SK-N-SH treated with all-trans-retinoic acid at 6 μM for 48 hours (cell line): ENCODE measurements at regions not wholly inside any gene's neighbourhood (a gene's known extent, or its start where the extent isn't known, plus 50 kb on each side); places are given as distances from the start of the nearest gene placed in this dataset.

Source experiments
- ATAC-seq: fragments of 200-7000 bp; cut with Tn5 transposase; 3 replicates; pipeline ENCODE4 v1.9.1; 2020; ENCODE audit warnings: mild to moderate bottlenecking, moderate library complexity
- ARNTL ChIP-seq: fragments of 450-650 bp; formaldehyde crosslinking; IDR thresholded peaks from 2 replicates; pipeline ENCODE4 v1.5.0; 2020; ENCODE audit warnings: low read depth, mild to moderate bottlenecking, moderate library complexity, borderline replicate concordance
- BACH2 ChIP-seq: fragments of 250-450 bp; sonication (Bioruptor Pico); IDR thresholded peaks from 2 replicates; pipeline ENCODE4 v1.9.0; 2021; ENCODE audit warnings: mild to moderate bottlenecking, borderline replicate concordance
- CSDC2 ChIP-seq: fragments of 250-450 bp; sonication (Bioruptor Pico); IDR thresholded peaks from 2 replicates; pipeline ENCODE4 v1.5.0; 2020; ENCODE audit warnings: mild to moderate bottlenecking, moderate library complexity
- ESRRG ChIP-seq: fragments of 250-450 bp; sonication (Bioruptor Pico); IDR thresholded peaks from 2 replicates; pipeline ENCODE4 v1.6.1; 2021; ENCODE audit warnings: mild to moderate bottlenecking
- GLIS3 ChIP-seq: fragments of 250-450 bp; sonication (Bioruptor Pico); IDR thresholded peaks from 2 replicates; pipeline ENCODE4 v1.5.0; 2020; ENCODE audit warnings: mild to moderate bottlenecking, moderate library complexity
- ISL1 ChIP-seq: fragments of 250-450 bp; sonication (Bioruptor Pico); IDR thresholded peaks from 2 replicates; pipeline ENCODE4 v2.1.2; 2022; ENCODE audit warnings: mild to moderate bottlenecking, moderate library complexity
- OSR1 ChIP-seq: fragments of 250-450 bp; sonication (Bioruptor Pico); IDR thresholded peaks from 2 replicates; pipeline ENCODE4 v1.8.0; 2022; ENCODE audit warnings: moderate library complexity, mild to moderate bottlenecking, inconsistent platforms
- RARB ChIP-seq: fragments of 250-450 bp; sonication (Bioruptor Pico); IDR thresholded peaks from 2 replicates; pipeline ENCODE4 v1.8.0; 2021; ENCODE audit warnings: mild to moderate bottlenecking, moderate library complexity
- SNAI2 ChIP-seq: fragments of 250-450 bp; sonication (Bioruptor Pico); IDR thresholded peaks from 2 replicates; pipeline ENCODE4 v1.5.0; 2020; ENCODE audit warnings: mild to moderate bottlenecking, moderate library complexity
- TCF4 ChIP-seq: fragments of 250-450 bp; sonication (Bioruptor Pico); IDR thresholded peaks from 2 replicates; pipeline ENCODE4 v1.8.0; 2021; ENCODE audit warnings: mild to moderate bottlenecking, moderate library complexity, borderline replicate concordance
- TOX ChIP-seq: fragments of 250-450 bp; sonication (Bioruptor Pico); IDR thresholded peaks from 2 replicates; pipeline ENCODE4 v1.8.0; 2021; ENCODE audit warnings: mild to moderate bottlenecking, moderate library complexity, borderline replicate concordance
- ZC3H10 ChIP-seq: fragments of 250-450 bp; sonication (Bioruptor Pico); IDR thresholded peaks from 2 replicates; pipeline ENCODE4 v1.5.1; 2021; ENCODE audit warnings: mild to moderate bottlenecking, moderate library complexity
- ZFP3 ChIP-seq: fragments of 250-450 bp; sonication (Bioruptor Pico); IDR thresholded peaks from 2 replicates; pipeline ENCODE4 v1.5.0; 2020; ENCODE audit warnings: mild to moderate bottlenecking, moderate library complexity
- ZFP30 ChIP-seq: fragments of 450-650 bp; formaldehyde crosslinking; IDR thresholded peaks from 2 replicates; pipeline ENCODE4 v1.5.0; 2022; ENCODE audit warnings: mild to moderate bottlenecking, moderate library complexity
- ZNF70 ChIP-seq: fragments of 450-650 bp; formaldehyde crosslinking; IDR thresholded peaks from 2 replicates; pipeline ENCODE4 v1.5.0; 2020; ENCODE audit warnings: mild to moderate bottlenecking, moderate library complexity
- ZNF8 ChIP-seq: fragments of 450-650 bp; formaldehyde crosslinking; IDR thresholded peaks from 2 replicates; pipeline ENCODE4 v1.5.0; 2020; ENCODE audit warnings: mild to moderate bottlenecking, moderate library complexity
- TF ChIP-seq, protein P1 (sequence below): fragments of 250-450 bp; sonication (Bioruptor Pico); IDR thresholded peaks from 2 replicates; pipeline ENCODE4 v1.5.1; 2020; ENCODE audit warnings: low read depth, mild to moderate bottlenecking, moderate library complexity
- TF ChIP-seq, protein P2 (sequence below): fragments of 250-450 bp; sonication (Bioruptor Pico); IDR thresholded peaks from 2 replicates; pipeline ENCODE4 v1.8.0; 2020; ENCODE audit warnings: mild to moderate bottlenecking, moderate library complexity, borderline replicate concordance
- TF ChIP-seq, protein P3 (sequence below): fragments of 250-450 bp; sonication (Bioruptor Pico); IDR thresholded peaks from 2 replicates; pipeline ENCODE4 v1.5.0; 2020; ENCODE audit warnings: mild to moderate bottlenecking, moderate library complexity
- TF ChIP-seq, protein P4 (sequence below): fragments of 250-450 bp; sonication (Bioruptor Pico); IDR thresholded peaks from 2 replicates; pipeline ENCODE4 v1.5.1; 2021; ENCODE audit warnings: mild to moderate bottlenecking, moderate library complexity
- TF ChIP-seq, protein P5 (sequence below): fragments of 250-450 bp; sonication (Bioruptor Pico); IDR thresholded peaks from 2 replicates; pipeline ENCODE4 v1.8.0; 2021; ENCODE audit warnings: low read depth, mild to moderate bottlenecking, moderate library complexity, borderline replicate concordance

DNA sequence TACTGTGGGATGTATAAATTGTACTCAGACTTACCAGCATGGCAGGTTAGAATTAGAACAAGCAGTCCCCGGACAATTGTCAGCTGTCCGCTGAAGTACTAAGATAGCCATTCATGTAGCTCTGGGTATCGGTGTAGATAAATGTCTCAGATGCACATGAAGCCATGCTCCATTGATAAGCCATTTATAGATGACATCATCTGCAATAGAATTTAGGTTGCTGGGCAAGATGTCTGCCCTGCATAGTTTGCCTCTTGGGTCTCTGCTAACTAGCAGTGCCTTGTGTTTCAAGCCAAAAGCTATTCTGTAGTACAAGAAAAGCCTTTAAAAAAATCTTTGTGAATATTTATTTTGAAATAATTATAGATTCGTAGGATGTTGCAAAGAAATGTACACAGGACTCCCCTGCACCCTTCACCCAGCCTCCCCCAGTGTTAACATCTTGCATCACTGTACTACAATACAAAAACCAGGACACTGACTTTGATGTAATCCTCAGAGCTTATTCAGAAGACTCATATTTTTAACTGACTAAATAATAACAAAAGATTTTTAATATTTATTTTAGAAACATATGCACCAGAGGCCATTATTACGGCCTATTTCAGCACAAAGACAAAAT lies 220.6 kb upstream of the THRB start (continued):
- TF ChIP-seq, protein P1, sequence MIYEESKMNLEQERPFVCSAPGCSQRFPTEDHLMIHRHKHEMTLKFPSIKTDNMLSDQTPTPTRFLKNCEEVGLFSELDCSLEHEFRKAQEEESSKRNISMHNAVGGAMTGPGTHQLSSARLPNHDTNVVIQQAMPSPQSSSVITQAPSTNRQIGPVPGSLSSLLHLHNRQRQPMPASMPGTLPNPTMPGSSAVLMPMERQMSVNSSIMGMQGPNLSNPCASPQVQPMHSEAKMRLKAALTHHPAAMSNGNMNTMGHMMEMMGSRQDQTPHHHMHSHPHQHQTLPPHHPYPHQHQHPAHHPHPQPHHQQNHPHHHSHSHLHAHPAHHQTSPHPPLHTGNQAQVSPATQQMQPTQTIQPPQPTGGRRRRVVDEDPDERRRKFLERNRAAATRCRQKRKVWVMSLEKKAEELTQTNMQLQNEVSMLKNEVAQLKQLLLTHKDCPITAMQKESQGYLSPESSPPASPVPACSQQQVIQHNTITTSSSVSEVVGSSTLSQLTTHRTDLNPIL (CRISPR knock-in tag) = no peak
- TF ChIP-seq ARNTL (CRISPR knock-in tag) = no peak
- TF ChIP-seq ZFP30 (CRISPR knock-in tag) = no peak
- TF ChIP-seq ZNF8 (CRISPR knock-in tag) = no peak
- TF ChIP-seq ZFP3 (CRISPR knock-in tag) = no peak
- TF ChIP-seq BACH2 (CRISPR knock-in tag) = no peak
- TF ChIP-seq TOX (CRISPR knock-in tag) = no peak
- no peak for TF ChIP-seq CSDC2
- TF ChIP-seq ZC3H10 = no peak
- TF ChIP-seq ZNF70 (CRISPR knock-in tag) = no peak
- no peak for TF ChIP-seq ESRRG (CRISPR knock-in tag)

DNA sequence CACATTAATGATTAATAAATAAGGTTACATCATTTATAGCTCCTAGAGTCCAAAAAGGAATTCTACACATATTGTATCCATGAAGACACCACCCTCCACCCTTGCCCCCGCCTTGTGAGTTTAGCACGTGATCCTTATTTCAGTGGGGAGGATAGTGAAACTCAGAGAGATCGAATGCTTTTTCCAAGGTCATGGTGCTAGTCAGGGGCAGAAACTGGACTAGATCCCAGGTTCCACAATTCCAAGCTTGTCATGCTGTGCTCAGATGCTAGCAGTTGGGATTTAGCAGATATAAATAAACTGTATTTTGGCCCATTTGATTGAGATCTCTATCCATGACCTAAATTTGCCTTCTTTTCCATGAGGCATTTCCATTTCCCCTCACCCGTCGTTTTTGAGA lies 227.4 kb upstream of the THRB start:
- ATAC-seq = no peak
- TF ChIP-seq GLIS3 (no peak), TOX (CRISPR knock-in tag) (no peak), BACH2 (CRISPR knock-in tag) (no peak), CSDC2 (no peak), ESRRG (CRISPR knock-in tag) (no peak), ZNF70 (CRISPR knock-in tag) (no peak), SNAI2 (CRISPR knock-in tag) (no peak), ZFP30 (CRISPR knock-in tag) (no peak), ZC3H10 (no peak), TCF4 (no peak), OSR1 (no peak), ISL1 (CRISPR knock-in tag) (no peak), ZFP3 (CRISPR knock-in tag) (no peak), ZNF8 (CRISPR knock-in tag) (no peak), RARB (no peak)
- TF ChIP-seq, protein P2, sequence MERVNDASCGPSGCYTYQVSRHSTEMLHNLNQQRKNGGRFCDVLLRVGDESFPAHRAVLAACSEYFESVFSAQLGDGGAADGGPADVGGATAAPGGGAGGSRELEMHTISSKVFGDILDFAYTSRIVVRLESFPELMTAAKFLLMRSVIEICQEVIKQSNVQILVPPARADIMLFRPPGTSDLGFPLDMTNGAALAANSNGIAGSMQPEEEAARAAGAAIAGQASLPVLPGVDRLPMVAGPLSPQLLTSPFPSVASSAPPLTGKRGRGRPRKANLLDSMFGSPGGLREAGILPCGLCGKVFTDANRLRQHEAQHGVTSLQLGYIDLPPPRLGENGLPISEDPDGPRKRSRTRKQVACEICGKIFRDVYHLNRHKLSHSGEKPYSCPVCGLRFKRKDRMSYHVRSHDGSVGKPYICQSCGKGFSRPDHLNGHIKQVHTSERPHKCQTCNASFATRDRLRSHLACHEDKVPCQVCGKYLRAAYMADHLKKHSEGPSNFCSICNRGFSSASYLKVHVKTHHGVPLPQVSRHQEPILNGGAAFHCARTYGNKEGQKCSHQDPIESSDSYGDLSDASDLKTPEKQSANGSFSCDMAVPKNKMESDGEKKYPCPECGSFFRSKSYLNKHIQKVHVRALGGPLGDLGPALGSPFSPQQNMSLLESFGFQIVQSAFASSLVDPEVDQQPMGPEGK (CRISPR knock-in tag) = no peak
- TF ChIP-seq, protein P3, sequence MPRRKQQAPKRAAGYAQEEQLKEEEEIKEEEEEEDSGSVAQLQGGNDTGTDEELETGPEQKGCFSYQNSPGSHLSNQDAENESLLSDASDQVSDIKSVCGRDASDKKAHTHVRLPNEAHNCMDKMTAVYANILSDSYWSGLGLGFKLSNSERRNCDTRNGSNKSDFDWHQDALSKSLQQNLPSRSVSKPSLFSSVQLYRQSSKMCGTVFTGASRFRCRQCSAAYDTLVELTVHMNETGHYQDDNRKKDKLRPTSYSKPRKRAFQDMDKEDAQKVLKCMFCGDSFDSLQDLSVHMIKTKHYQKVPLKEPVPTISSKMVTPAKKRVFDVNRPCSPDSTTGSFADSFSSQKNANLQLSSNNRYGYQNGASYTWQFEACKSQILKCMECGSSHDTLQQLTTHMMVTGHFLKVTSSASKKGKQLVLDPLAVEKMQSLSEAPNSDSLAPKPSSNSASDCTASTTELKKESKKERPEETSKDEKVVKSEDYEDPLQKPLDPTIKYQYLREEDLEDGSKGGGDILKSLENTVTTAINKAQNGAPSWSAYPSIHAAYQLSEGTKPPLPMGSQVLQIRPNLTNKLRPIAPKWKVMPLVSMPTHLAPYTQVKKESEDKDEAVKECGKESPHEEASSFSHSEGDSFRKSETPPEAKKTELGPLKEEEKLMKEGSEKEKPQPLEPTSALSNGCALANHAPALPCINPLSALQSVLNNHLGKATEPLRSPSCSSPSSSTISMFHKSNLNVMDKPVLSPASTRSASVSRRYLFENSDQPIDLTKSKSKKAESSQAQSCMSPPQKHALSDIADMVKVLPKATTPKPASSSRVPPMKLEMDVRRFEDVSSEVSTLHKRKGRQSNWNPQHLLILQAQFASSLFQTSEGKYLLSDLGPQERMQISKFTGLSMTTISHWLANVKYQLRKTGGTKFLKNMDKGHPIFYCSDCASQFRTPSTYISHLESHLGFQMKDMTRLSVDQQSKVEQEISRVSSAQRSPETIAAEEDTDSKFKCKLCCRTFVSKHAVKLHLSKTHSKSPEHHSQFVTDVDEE = no peak
- TF ChIP-seq, protein P4, sequence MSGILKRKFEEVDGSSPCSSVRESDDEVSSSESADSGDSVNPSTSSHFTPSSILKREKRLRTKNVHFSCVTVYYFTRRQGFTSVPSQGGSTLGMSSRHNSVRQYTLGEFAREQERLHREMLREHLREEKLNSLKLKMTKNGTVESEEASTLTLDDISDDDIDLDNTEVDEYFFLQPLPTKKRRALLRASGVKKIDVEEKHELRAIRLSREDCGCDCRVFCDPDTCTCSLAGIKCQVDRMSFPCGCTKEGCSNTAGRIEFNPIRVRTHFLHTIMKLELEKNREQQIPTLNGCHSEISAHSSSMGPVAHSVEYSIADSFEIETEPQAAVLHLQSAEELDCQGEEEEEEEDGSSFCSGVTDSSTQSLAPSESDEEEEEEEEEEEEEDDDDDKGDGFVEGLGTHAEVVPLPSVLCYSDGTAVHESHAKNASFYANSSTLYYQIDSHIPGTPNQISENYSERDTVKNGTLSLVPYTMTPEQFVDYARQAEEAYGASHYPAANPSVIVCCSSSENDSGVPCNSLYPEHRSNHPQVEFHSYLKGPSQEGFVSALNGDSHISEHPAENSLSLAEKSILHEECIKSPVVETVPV (CRISPR knock-in tag) = no peak
- TF ChIP-seq, protein P5, sequence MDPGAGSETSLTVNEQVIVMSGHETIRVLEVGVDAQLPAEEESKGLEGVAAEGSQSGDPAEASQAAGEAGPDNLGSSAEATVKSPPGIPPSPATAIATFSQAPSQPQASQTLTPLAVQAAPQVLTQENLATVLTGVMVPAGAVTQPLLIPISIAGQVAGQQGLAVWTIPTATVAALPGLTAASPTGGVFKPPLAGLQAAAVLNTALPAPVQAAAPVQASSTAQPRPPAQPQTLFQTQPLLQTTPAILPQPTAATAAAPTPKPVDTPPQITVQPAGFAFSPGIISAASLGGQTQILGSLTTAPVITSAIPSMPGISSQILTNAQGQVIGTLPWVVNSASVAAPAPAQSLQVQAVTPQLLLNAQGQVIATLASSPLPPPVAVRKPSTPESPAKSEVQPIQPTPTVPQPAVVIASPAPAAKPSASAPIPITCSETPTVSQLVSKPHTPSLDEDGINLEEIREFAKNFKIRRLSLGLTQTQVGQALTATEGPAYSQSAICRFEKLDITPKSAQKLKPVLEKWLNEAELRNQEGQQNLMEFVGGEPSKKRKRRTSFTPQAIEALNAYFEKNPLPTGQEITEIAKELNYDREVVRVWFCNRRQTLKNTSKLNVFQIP (CRISPR knock-in tag) = no peak
- TF ChIP-seq, protein P1 (CRISPR knock-in tag) = no peak
